Stimulated activated CD8-positive, alpha-beta memory T cell treated with anti-CD3 and anti-CD28 coated beads, Interleukin-4, amount 100 ng/mL, for 4 hours (primary cell): ENCODE measurements at regions not wholly inside any gene's neighbourhood (a gene's known extent, or its start where the extent isn't known, plus 50 kb on each side); places are given as distances from the start of the nearest gene placed in this dataset.

Experiments used
- DNase-seq, 2 donors: peaks; one replicate each; pipeline ENCODE4 v3.0.0-alpha.2; 2020; ENCODE audit warnings: low read depth in 2 of 2, low spot score in 1 of 2

DNA sequence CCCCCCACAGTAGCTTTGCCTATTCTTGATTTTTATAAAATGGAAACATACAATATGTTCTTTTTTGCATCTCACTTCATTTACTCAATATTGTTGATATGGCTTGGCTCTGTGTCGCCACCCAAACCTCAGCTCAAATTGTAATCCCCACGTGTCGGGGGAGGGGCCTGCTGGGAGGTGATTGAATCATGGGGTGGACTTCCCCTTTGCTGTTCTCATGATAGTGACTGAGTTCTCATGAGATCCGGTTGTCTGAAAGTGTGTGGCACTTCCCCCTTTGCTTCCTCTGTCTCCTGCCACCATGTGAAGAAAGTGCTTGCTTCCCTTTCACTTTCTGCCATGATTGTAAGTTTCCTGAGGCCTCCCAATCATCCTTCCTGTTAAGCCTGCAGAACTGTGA, 431.3 kb downstream of the MN1 start:
- DNase-seq = no peak

DNA sequence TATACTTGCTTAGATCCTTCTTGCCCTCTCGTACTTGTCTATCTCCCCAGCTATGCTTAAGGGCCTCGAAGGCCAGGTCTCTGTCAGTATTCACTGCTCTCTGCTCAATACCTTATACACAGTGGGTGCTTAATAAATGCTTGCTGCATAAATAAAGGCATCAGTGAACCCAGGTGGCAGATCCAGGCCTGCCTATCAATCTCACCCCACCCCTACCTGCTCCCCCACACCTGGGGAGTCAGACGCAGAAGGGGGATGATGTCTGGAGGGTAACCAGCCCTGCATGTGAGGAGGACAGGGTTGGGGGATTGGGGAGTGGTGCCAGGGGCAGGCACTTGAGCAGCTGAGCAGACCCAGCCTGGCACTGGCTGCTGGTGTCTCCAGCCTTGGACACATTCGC, 430.6 kb downstream of the MN1 start:
- DNase-seq = no peak

GRCh38 chr22:27372364-27372763, 429.2 kb downstream of the MN1 start:
- DNase-seq = no peak

DNA sequence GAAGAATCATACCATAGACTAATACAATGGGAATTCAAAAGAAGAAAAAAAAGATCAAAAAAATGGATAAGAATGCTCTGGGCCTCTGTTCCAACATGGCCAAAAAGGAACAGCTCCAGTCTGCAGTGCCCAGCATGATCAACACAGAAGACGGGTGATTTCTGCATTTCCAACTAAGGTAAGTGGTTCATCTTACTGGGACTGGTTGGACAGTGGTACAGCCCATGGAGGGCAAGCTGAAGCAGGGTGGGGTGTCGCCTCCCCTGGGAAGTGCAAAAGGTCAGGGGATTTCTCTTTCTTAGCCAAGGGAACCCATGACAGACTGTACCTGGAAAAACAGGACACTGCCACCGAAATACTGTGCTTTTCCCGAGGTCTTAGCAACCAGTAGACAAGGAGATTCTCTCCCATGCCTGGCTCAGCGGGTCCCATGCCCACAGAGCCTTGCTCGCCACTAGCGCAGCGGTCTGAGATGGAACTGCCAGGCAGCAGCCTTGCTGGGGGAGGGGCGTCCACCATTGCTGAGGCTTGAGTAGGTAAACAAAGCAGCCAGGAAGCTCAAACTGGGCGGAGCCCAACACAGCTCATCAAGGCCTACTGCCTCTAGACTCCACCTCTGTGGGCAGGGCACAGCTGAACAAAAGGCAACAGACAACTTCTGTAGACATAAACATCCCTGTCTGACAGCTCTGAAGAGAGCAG, 428.4 kb downstream of the MN1 start:
- no peak for DNase-seq

GRCh38 chr22:27377501-27378295, 423.9 kb downstream of the MN1 start:
- no peak for DNase-seq

DNA sequence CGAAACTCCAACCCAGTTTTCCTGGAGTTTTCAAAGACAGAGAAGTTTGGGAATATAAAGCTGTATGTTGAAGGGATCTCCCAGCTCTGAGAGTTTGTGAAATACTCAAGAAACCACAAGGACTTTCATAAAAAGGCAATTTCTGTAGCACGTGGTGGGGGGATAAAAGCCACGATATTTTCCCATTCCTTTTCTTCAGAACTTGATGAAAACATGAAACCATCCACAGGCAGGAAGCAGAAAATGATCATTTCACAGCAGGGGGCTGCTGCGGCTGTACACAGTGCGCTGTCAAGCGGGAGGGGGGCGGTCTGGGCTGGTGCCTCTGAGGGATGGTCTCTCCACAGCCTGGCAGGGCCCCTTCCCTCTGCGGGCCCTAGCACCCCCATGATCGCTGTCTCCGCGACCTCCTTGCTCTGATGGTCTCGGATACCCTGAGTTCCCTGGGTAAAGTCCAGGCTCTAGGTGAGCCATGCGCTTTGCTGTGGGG, 423.2 kb downstream of the MN1 start:
- no peak for DNase-seq

GRCh38 chr22:27378995-27379394, 422.6 kb downstream of the MN1 start:
- no peak for DNase-seq

- no peak for DNase-seq
Measured at GRCh38 chr22:27380855-27381254, 420.7 kb downstream of the MN1 start.

- DNase-seq = no peak
Measured at GRCh38 chr22:27381552-27381951, 420.0 kb downstream of the MN1 start.

DNA sequence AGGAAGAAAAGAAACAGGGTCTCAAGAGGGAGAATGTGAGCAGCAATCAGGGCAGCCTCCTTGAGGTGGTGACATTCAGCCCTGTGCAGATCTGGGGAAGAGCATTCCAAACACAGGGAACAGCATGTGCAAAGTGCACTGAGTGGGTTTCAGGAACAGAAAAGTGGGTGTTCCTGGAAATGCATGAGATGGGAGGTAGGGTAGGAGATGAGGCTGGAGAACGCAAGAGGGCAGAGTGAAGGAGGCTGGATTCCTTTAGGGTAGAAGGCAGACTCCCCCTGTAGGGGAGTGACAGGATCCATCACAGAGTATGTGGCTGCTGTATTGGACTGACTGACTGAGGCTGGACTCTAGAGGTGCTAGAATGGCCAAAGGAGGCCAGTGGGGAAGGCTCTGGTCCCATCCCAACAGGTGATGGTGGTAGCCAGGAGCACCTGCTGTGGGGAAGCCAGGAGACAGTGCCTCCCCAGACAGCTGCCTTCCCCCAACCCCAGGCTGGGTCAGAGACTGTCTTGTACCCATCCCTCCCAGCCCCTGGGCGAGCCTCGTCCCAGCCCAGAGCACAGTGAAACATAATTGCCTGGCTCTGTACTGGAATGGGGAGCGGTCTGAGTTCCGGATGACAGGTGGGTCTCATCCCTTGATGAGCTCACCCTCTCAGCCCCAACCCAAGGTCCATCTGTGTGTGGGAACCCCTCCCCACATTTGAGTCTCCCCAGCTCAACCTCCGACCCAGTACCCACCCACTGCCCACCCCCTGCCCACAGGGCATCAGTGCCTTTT, 419.4 kb downstream of the MN1 start:
- DNase-seq = no peak

DNA sequence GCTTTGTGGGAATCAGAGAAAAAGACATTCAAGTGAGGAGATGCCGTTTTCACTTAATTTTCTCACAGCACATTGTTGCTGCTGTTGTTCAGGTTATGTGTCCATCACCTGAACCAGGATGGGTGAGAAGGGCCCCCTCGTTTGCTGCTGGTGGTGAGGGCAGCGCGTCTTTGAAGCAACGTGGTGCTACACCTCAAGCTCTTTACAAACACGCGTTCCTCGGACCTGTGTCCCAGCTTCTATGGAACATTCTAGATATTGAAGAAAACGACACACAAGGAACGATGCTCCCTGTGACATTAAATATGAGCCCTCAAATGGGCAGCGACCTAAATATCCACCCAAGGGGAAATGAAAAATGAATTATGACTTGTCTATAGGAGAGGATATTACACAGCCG, 418.6 kb downstream of the MN1 start:
- DNase-seq = no peak

DNA sequence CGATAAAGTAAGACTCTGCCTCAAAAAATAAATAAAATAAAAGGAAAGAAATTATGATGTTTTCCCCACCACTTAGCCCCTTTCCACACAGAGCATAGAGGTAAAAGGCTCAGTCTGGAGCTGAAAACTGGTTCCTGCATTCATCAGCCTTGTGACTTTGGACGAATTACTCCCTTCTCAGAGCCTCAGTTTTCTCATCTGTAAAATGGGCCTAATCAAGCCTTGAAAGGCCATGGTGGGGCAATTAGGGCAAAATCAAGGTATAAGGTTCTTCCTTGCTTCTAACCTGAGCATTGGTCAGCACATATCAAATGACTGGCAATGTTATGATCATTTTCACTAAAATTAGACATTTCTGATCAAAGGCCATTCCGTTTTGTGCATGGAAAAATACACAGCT, 417.7 kb downstream of the MN1 start:
- no peak for DNase-seq

DNA sequence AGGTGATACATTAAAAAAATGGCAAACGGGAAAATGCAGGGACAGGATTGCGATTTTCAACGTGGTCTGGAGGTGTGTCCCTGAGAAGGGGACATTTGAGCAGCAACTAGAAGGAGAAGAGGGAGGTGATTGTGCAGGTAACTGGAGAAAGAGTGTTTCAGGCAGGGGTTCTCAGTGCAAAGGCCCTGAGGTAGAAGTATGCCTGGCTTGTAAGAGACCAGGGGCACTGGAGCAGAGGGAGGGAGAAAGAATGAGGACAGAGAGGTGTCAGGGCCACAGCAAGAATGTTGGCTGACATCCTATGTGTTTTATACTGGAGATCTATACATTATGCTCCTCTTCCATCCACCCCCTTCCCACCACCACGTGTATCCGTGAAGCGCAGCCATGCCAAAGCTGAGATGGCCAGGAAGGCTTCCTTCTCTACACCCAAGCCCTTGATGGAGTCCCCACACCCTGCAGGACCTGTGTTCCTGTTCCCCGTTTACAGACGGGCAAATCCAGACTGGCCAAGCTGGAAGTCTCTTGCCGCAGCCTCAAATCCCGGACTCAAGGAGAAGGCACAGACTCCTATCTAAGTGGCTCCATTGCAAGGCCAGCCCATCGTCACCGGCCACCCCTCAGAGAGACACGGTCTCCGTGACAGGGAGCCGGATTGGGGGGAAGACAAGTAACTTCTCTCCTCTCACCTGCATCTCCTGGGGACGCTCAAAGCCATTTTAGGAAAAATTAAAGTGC, 416.1 kb downstream of the MN1 start:
- no peak for DNase-seq

GRCh38 chr22:27386186-27386585, 415.4 kb downstream of the MN1 start:
- no peak for DNase-seq

GRCh38 chr22:27387561-27387960, 414.0 kb downstream of the MN1 start:
- DNase-seq = no peak

DNA sequence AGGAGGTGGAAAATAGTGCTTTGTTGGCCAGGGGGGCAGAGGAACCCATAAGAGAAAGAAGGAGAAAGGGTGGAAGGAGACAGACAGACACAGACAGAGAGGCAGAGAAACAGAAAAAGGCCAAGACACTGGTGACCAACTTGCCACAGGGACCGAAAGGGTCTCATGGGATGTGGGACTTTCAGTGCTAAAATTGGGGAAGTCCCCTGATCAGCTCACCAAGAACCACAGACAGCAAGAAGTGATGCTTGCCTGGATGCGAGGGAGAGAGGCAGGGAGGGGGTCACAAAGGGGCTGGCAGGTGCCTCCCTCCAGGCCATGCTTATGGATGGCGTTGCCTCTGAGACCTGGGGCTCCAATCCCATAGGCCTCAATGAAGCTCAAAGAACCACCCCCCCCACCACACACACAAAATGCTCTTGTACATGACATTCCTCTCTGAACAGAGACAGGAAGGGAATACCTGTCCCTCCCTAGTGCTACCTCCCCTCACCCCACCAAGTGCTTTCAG, 413.4 kb downstream of the MN1 start:
- DNase-seq = no peak

DNA sequence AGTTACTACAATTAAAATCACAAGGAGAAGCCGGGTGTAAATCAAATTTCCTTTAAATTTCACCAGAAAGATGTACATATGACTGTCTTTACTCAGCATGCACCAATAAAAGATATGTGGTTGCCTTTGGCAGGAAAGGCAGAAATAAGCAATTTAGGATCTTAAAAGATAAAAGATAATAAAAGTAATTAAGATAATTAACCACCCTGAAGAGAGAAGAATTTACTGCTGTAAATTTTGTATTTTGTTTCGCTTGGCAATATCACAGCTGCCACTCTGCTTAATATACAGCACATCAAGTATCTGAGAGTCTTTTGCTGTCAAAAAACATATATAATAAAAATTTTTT, 411.9 kb downstream of the MN1 start:
- no peak for DNase-seq

GRCh38 chr22:27391092-27391770, 410.3 kb downstream of the MN1 start:
- no peak for DNase-seq

DNA sequence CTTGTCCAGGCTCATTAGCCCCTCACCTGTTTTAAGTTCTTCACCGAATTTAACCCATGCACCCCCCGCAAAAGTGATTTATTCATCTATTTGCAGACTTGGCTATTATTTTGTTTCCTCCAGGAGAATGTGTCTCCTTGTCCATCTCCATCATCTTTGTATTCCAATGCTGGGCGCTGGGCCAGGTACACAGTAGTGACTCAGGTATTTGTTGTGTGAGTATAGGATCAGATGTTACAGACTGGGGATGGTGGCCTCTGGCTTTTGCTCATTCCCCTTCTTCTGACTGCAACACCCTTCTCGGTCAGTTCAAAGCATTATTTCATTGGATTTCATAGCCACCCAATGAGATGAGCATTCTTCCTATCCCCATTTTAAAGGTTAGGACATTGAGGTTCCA, 408.2 kb downstream of the MN1 start:
- no peak for DNase-seq

DNA sequence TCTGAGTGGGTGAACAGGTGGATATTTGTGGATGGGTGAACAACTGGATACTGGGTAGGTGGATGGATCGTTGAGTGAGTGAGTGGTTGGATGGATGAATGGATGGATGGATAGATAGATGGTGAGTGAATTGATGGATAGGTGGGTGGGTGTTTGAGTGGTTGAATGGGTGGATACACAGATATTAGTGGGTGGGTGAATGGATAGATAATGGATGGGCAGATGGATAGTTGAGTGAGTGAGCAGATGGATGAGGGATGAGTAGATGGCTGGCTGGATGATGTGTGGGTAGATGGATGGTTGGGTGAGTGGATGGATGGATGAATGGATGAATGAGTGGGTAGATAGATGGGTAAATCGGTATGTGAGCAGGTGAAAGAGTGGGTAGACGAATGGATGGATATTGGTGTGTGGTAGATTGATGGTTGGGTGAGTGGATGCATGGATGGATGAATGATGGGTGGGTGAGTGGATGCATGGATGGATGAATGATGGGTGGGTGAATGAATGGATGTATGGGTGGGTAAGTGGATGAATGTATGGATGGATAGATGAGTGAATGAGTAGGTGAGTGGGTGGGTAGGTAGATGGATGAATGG, 406.7 kb downstream of the MN1 start:
- no peak for DNase-seq
